DND-41 (cell line): ENCODE measurements at regions not wholly inside any gene's neighbourhood (a gene's known extent, or its start where the extent isn't known, plus 50 kb on each side); places are given as distances from the start of the nearest gene placed in this dataset.

Experiments
- EZH2 ChIP-seq: IDR thresholded peaks from 3 replicates; pipeline ENCODE4 v1.6.1; 2012; ENCODE audit warnings: borderline replicate concordance, low read depth, mild to moderate bottlenecking, moderate library complexity, low read length, inconsistent platforms; ENCODE audit not compliant: severe bottlenecking
- TF ChIP-seq, protein P1 (sequence below): IDR thresholded peaks from 2 replicates; pipeline ENCODE4 v1.5.1; 2012; ENCODE audit warnings: borderline replicate concordance, low read length, moderate library complexity, mild to moderate bottlenecking; ENCODE audit not compliant: poor library complexity, severe bottlenecking; ENCODE audit errors: extremely low read depth

DNA sequence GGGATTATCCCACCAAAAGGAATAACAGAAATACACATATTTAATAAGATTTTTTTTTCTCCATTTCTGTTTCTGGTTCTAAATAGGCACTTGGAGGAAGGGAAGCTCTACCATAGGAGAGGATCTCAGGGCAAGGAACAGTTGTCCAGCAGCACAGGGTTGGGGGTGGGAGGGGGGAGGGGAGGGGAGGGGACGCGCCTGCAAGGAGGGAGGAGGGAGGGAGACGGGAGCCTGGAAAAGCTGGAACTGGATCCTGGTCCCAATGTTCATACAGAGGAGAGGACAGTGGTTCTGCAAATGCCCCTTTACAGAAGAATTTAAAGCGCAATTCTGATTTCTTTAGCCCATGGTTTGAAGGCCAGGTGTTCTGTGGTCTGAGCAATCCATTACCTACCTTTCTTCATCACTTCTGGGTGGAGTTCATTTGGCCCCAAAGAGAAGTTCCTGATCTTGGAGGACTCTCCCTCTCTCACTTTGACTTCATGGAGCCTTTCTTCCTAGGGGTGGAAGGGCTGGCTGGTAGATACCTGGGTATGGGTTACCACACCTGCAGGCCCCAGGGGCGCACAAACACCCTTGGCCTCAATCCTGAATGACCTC lies 348.9 kb upstream of the NCAM1 start:
- TF ChIP-seq, protein P1, sequence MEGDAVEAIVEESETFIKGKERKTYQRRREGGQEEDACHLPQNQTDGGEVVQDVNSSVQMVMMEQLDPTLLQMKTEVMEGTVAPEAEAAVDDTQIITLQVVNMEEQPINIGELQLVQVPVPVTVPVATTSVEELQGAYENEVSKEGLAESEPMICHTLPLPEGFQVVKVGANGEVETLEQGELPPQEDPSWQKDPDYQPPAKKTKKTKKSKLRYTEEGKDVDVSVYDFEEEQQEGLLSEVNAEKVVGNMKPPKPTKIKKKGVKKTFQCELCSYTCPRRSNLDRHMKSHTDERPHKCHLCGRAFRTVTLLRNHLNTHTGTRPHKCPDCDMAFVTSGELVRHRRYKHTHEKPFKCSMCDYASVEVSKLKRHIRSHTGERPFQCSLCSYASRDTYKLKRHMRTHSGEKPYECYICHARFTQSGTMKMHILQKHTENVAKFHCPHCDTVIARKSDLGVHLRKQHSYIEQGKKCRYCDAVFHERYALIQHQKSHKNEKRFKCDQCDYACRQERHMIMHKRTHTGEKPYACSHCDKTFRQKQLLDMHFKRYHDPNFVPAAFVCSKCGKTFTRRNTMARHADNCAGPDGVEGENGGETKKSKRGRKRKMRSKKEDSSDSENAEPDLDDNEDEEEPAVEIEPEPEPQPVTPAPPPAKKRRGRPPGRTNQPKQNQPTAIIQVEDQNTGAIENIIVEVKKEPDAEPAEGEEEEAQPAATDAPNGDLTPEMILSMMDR: no peak
- no peak for TF ChIP-seq EZH2
